Ectodermal cell (in vitro differentiated cells): ENCODE measurements at regions not wholly inside any gene's neighbourhood (a gene's known extent, or its start where the extent isn't known, plus 50 kb on each side); places are given as distances from the start of the nearest gene placed in this dataset.

ENCODE experiments used
- H3K27ac ChIP-seq: 2 replicates; pipeline ENCODE4 v1.7.0; 2013; ENCODE audit warnings: mild to moderate bottlenecking, low read depth, low read length; ENCODE audit not compliant: insufficient read depth, poor library complexity, severe bottlenecking
- H3K27me3 ChIP-seq: 2 replicates; pipeline ENCODE4 v1.7.0; 2013; ENCODE audit warnings: mild to moderate bottlenecking, low read length; ENCODE audit not compliant: insufficient read depth, control insufficient read depth, poor library complexity, severe bottlenecking
- H3K36me3 ChIP-seq: one replicate; pipeline ENCODE4 v1.7.0; 2013; ENCODE audit warnings: low read length; ENCODE audit not compliant: control insufficient read depth, insufficient read depth
- H3K4me1 ChIP-seq: one replicate; pipeline ENCODE4 v1.7.0; 2013; ENCODE audit warnings: low read length; ENCODE audit not compliant: control insufficient read depth, insufficient read depth
- H3K4me3 ChIP-seq: 2 replicates; pipeline ENCODE4 v1.7.0; 2013; ENCODE audit warnings: low read depth, low read length, control low read depth; ENCODE audit not compliant: insufficient read depth
- H3K9me3 ChIP-seq: 2 replicates; pipeline ENCODE4 v1.7.0; 2013; ENCODE audit warnings: mild to moderate bottlenecking, low read length, moderate library complexity; ENCODE audit not compliant: control insufficient read depth
- WGBS, 2 experiments: methylation state at CpG; one replicate each; pipeline ENCODE4 v1.1.7; 2013; ENCODE audit warnings: missing lambda C conversion rate in 2 of 2; 5-methylcytosine and 5-hydroxymethylcytosine counted together

DNA sequence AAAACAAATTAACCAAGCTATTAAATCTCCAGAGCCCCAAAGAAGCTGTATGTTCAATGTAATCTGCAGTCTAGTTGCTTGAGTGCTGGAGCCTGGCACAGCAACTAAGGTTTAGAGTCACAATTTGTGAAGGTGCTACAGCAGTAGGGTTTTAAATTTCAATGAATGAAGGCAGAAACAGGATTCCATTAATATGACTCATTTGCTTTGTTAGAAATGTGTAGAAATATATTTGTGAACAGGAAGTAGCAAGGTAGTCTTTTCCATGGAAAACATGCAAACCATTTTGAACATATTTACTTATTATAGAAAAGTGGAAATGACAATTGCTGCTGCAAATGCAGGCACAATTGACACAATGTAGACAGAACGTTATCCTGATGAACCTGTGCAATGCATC is 149.0 kb upstream of the STEAP4 start:
- WGBS, 2 experiments: 92 to 100% methylated on average over 1 of the region's 1 CpG
- Histone ChIP-seq H3K4me3 (no peak overlapping the region), H3K36me3 (no peaks in the 10 kb centered on the region), H3K27me3 (no peaks in the 10 kb centered on the region), H3K27ac (no peak overlapping the region), H3K9me3 (no peaks in the 10 kb centered on the region), H3K4me1 (no peaks in the 10 kb centered on the region)

DNA sequence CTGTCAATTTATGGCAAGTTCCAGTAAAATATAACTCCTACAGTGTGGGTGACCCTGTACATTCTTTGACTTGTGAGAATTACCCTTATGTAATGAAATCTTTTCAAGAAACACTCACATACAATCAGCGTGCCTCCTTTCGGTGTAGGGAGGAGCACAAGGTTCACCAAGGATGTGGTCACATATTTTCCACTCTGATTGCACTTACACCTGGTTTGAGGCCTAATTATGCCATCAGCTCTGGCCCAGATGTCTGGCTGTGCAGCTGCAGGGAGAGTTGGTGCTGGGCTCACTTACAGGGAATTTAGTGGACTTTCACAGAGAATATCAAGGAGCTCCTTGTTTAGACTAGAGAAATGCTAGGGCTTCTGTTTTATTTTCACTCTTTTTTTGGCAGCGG is 146.0 kb upstream of the STEAP4 start:
- Histone ChIP-seq H3K27me3 (no peaks in the 10 kb centered on the region), H3K4me3 (no peak overlapping the region), H3K27ac (no peak overlapping the region), H3K9me3 (no peaks in the 10 kb centered on the region), H3K4me1 (no peaks in the 10 kb centered on the region), H3K36me3 (no peaks in the 10 kb centered on the region)
- WGBS, 2 experiments: 92 to 95% methylated on average over 3 of the region's 3 CpGs

DNA sequence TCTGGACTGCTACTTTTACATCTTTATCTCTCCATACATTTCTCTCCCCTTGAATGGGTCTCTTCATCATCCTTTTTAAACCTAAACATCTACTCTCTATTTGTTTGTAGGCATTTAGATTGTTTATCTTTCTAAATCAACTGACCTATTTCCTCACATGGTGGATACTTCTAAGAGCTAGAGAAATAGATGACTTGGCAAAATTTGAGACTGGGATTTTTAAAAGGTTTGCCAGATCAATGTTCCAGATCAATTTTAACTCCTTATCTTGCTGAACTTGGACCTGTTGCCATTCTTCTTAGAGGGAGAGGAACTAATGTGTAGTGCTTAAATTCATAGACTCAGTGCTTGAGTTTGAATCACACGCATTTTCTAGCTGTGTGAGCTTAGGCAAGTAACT is 144.2 kb upstream of the STEAP4 start:
- Histone ChIP-seq H3K36me3 (no peaks in the 10 kb centered on the region), H3K4me1 (no peaks in the 10 kb centered on the region), H3K4me3 (no peak overlapping the region), H3K9me3 (no peaks in the 10 kb centered on the region), H3K27me3 (no peaks in the 10 kb centered on the region), H3K27ac (no peak overlapping the region)
- 85 to 92% methylated on average over 1 of the region's 1 CpG for WGBS, 2 experiments

DNA sequence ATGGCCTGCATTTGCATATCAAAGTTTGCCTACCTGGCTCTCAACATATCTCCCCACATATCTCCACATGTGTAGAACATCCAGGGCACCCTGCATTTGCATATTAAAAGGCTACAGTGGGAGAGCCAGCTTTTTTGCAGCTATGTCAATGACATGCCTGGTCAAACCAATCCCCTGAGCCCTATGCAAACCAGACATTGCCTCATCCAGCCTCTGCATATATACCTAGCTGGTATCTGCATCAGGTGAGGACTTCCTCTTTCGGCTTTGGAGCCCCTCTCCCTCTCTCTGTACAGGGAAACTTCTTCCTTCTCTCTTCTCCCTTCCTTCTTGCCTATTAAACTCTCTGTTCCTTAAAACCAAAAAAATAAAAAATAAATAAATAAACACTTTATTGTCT is 142.7 kb upstream of the STEAP4 start:
- Histone ChIP-seq H3K9me3 (no peaks in the 10 kb centered on the region), H3K27ac (no peak overlapping the region), H3K4me3 (no peak overlapping the region), H3K27me3 (no peaks in the 10 kb centered on the region), H3K36me3 (no peaks in the 10 kb centered on the region), H3K4me1 (no peaks in the 10 kb centered on the region)
- 82 to 89% methylated on average over 1 of the region's 1 CpG for WGBS, 2 experiments

DNA sequence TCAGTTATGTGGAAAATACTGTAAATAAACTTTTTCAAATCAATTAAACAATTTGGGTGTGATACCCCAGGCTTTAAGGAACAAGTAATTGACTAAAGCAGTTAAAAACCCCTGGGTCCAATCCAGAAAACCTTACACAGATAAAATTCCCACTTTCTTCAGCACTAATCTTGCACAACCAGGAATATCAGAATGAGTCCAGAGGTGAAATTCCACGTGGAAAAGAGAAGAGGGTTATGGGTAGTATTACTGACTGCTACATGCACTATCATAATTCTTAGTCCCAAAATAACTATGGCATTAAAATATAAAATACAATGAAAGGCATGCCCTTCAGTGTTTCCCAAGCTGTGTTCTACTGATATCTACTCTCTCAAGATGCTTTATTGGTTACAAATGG is 135.7 kb upstream of the STEAP4 start:
- Histone ChIP-seq H3K4me3 (no peak overlapping the region), H3K9me3 (no peaks in the 10 kb centered on the region), H3K27me3 (no peaks in the 10 kb centered on the region), H3K36me3 (no peaks in the 10 kb centered on the region), H3K4me1 (no peaks in the 10 kb centered on the region), H3K27ac (no peak overlapping the region)
- WGBS, 2 experiments: no CpG with 5 or more reads among the region's 1 CpG

DNA sequence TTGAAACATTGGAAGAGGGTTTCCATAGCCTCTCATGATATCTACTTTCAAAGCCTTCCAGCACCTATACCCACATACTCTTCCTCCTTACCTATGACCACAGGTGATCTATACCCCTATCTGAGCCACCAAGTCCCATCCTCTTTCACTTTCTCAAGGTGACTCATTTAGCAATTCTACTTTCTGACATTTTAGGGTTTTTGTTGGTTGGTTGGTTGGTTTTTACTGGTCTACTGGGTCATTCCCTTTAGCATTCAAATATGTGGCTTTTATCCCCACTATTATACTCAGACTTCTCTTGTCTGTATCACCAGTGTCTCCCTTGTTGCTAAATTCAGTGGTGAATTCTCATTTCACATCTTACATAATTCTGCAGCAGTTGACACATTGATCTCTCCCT is 130.4 kb upstream of the STEAP4 start:
- H3K27ac ChIP-seq: no peak overlapping the region
- H3K36me3 ChIP-seq: no peaks in the 10 kb centered on the region
- no peaks in the 10 kb centered on the region for H3K27me3 ChIP-seq
- no peaks in the 10 kb centered on the region for H3K9me3 ChIP-seq
- H3K4me3 ChIP-seq: no peak overlapping the region
- no peaks in the 10 kb centered on the region for H3K4me1 ChIP-seq

DNA sequence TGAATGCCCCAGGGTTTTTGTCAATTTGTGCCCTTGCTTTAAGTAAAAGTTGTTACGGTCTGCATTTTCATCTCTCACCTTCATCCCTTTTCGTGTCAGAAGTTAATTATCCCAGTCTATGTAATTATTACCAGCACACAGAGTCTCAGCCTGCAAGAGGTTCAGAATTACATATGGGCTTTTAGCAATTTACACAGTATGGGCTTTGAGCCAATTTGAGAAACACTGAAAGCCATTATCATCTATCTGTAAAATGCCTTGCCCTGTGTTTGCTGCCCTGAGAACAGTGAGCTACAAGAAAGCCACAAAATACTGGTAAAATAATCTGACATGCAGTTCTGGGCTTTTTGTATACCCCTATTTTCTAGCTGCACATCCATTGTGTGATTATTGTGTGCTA is 125.6 kb upstream of the STEAP4 start:
- no peaks in the 10 kb centered on the region for H3K9me3 ChIP-seq
- H3K27me3 ChIP-seq: no peaks in the 10 kb centered on the region
- no peaks in the 10 kb centered on the region for H3K36me3 ChIP-seq
- no peak overlapping the region for H3K27ac ChIP-seq
- no peak overlapping the region for H3K4me3 ChIP-seq
- no peaks in the 10 kb centered on the region for H3K4me1 ChIP-seq
- 50% methylated on average over 2 of the region's 2 CpGs for WGBS, 2 experiments

DNA sequence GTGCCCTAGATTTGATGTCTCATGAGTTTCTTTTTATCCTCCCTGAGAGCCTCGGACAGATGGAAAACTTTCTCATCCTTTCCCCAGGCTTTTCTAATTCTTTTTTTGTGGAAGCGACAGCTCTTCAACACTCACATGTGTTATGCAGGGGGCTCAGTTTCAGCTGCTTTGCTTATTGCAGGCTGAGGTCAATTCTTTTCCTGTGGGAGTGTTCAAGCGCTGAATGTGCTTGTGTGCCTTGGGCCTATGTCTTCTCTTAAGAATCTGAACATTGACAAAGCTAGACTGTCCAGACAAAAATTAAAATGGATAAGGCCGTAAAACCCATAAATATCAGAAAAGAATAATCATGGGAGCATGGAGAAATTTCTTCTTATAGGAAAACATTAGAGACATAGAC is 125.2 kb upstream of the STEAP4 start:
- H3K27ac ChIP-seq: no peak overlapping the region
- no peaks in the 10 kb centered on the region for H3K36me3 ChIP-seq
- WGBS, 2 experiments: 92 to 93% methylated on average over 3 to 4 of the region's 4 CpGs
- no peaks in the 10 kb centered on the region for H3K27me3 ChIP-seq
- H3K9me3 ChIP-seq: no peaks in the 10 kb centered on the region
- no peaks in the 10 kb centered on the region for H3K4me1 ChIP-seq
- no peak overlapping the region for H3K4me3 ChIP-seq

DNA sequence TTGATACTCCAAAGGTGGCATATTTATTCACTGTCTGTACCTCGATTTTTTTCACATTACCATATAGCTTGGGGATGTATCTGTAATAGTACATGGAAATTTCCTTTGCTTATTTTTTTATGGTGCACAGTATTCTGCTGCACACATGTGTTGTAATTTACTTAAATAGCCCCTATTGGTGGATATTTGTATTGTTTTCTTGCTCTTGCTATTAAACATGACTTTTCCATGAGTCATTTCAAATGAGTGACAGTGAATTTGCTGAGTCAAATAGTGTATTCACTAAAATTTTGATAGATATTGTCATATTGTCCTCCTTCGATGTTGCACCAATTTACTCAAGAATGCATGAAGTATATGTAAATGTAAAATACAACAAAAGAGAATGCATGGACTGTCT is 122.7 kb upstream of the STEAP4 start:
- WGBS, 2 experiments: 100% methylated on average over 1 of the region's 2 CpGs
- H3K36me3 ChIP-seq: no peaks in the 10 kb centered on the region
- H3K4me1 ChIP-seq: no peaks in the 10 kb centered on the region
- no peak overlapping the region for H3K4me3 ChIP-seq
- H3K27ac ChIP-seq: no peak overlapping the region
- no peaks in the 10 kb centered on the region for H3K27me3 ChIP-seq
- H3K9me3 ChIP-seq: no peaks in the 10 kb centered on the region

DNA sequence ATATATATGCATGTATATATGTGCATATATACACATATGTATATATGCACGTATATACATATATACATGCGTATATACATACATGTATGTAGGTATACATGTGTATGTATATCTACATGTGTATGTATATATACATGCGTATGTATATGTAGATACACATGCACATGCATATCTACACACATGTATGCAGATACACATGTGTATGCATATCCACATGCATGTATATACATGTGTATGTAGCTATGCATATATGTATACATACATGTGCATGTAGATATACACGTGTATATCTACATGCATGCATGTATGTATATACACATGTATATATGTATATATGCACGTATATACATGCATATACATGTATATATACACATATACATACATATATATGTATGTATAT is 95.8 kb upstream of the STEAP4 start:
- H3K36me3 ChIP-seq: no peaks in the 10 kb centered on the region
- no peaks in the 10 kb centered on the region for H3K4me1 ChIP-seq
- WGBS, 2 experiments: 100% methylated on average over 1 of the region's 5 CpGs; no CpG with 5 or more reads in 1 of the 2 experiments
- no peak overlapping the region for H3K27ac ChIP-seq
- no peaks in the 10 kb centered on the region for H3K9me3 ChIP-seq
- no peaks in the 10 kb centered on the region for H3K27me3 ChIP-seq
- no peak overlapping the region for H3K4me3 ChIP-seq

DNA sequence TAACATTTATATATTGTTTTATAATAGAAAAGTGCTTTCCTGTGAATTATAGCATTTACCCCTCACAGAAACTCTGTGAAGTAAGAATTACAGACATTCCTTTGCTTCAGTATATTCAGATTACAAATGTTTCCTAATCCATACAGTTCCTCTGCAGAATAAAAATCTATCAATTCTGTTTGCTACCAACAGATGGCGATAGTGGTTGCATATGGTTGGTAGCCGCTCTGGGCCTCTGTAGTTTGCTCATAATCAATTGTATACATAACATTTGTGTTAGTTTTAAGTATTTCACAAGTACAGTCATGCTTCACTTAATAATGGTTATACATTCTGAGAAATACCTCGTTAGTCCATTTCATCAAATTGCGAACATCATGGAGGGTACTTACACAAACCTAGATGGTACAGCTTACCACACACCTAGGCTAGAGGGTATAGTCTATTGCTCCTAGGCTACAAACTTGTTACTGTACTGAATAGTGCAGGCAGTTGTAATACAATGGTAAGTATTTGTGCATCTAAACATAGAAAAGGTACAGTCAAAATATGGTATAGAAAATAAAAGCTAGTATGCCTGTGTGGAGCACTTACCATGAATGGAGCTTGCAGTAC is 94.4 kb upstream of the STEAP4 start:
- Histone ChIP-seq H3K27ac (no peak overlapping the region), H3K9me3 (no peaks in the 10 kb centered on the region), H3K4me3 (no peak overlapping the region), H3K36me3 (no peaks in the 10 kb centered on the region), H3K4me1 (no peaks in the 10 kb centered on the region), H3K27me3 (no peaks in the 10 kb centered on the region)
- 73 to 75% methylated on average over 3 to 4 of the region's 4 CpGs for WGBS, 2 experiments
